Liver (tissue), 8 donors: ENCODE measurements at regions not wholly inside any gene's neighbourhood (a gene's known extent, or its start where the extent isn't known, plus 50 kb on each side); places are given as distances from the start of the nearest gene placed in this dataset.

Source experiments
- DNase-seq: peaks from one replicate; pipeline ENCODE4 v3.0.0-alpha.2; 2017; ENCODE audit warnings: low spot score
- H3K27ac ChIP-seq, 2 donors: one replicate each; pipeline ENCODE4 v1.7.0; 2013; ENCODE audit warnings: inconsistent platforms in 2 of 2, low read length in 2 of 2, control low read depth in 1 of 2, low read depth in 1 of 2, mild to moderate bottlenecking in 1 of 2
- H3K27me3 ChIP-seq, 4 donors: one replicate each; pipeline versions ENCODE4 v1.6.1 to v1.7.0; 2013; ENCODE audit warnings: low read length in 3 of 4, inconsistent platforms in 1 of 4, mild to moderate bottlenecking in 1 of 4, moderate library complexity in 1 of 4; ENCODE audit not compliant: control insufficient read depth in 4 of 4, insufficient read depth in 4 of 4
- H3K36me3 ChIP-seq, 4 donors: one replicate each; pipeline versions ENCODE4 v1.6.1 to v1.7.0; 2013; ENCODE audit warnings: low read length in 3 of 4, mild to moderate bottlenecking in 3 of 4, low read depth in 1 of 4, moderate library complexity in 1 of 4; ENCODE audit not compliant: control insufficient read depth in 4 of 4, insufficient read depth in 3 of 4
- H3K4me1 ChIP-seq, 4 donors: one replicate each; pipeline versions ENCODE4 v1.6.1 to v1.7.0; 2013; ENCODE audit warnings: low read length in 3 of 4, mild to moderate bottlenecking in 3 of 4, moderate library complexity in 1 of 4; ENCODE audit not compliant: control insufficient read depth in 4 of 4, insufficient read depth in 4 of 4
- H3K4me3 ChIP-seq, 3 donors: one replicate each; pipeline versions ENCODE4 v1.6.1 to v1.7.0; 2013; ENCODE audit warnings: low read length in 3 of 3, control low read depth in 1 of 3, low read depth in 1 of 3, mild to moderate bottlenecking in 1 of 3
- H3K9ac ChIP-seq, 2 donors: one replicate each; pipeline ENCODE4 v1.7.0; 2013; ENCODE audit warnings: low read length in 2 of 2, mild to moderate bottlenecking in 2 of 2, moderate library complexity in 2 of 2, control low read depth in 1 of 2, low read depth in 1 of 2
- H3K9me3 ChIP-seq, 4 donors: one replicate each; pipeline versions ENCODE4 v1.6.1 to v1.7.0; 2013; ENCODE audit warnings: low read length in 3 of 4; ENCODE audit not compliant: control insufficient read depth in 4 of 4
- ATF3 ChIP-seq: IDR thresholded peaks from 2 replicates; pipeline ENCODE4 v1.6.1; 2016; ENCODE audit warnings: antibody characterized with exemption
- CTCF ChIP-seq: fragments of 150-350 bp; IDR thresholded peaks from 2 replicates; pipeline ENCODE4 v1.5.1; 2017; ENCODE audit warnings: improper control_type of control experiment, low read depth, low read length; ENCODE audit not compliant: missing input control
- EGR1 ChIP-seq, 2 donors: IDR thresholded peaks; 2 replicates each; pipeline ENCODE4 v1.6.1; 2016 to 2018; ENCODE audit warnings: antibody characterized with exemption in 2 of 2, low read depth in 2 of 2
- FOXA2 ChIP-seq: IDR thresholded peaks from 2 replicates; pipeline ENCODE4 v1.6.1; 2016; ENCODE audit warnings: antibody characterized with exemption
- MAX ChIP-seq: IDR thresholded peaks from 2 replicates; pipeline ENCODE4 v1.6.1; 2016; ENCODE audit warnings: antibody characterized with exemption
- NR2F2 ChIP-seq: IDR thresholded peaks from 2 replicates; pipeline ENCODE4 v1.6.1; 2016; ENCODE audit warnings: antibody characterized with exemption
- RAD21 ChIP-seq, 2 donors: IDR thresholded peaks; 2 replicates each; pipeline ENCODE4 v1.6.1; 2016; ENCODE audit warnings: antibody characterized with exemption in 2 of 2, mild to moderate bottlenecking in 2 of 2
- REST ChIP-seq: IDR thresholded peaks from 2 replicates; pipeline ENCODE4 v1.6.1; 2016; ENCODE audit warnings: antibody characterized with exemption, mild to moderate bottlenecking
- RXRA ChIP-seq, 2 donors: IDR thresholded peaks; 2 replicates each; pipeline ENCODE4 v1.6.1; 2017 to 2018; ENCODE audit warnings: antibody characterized with exemption in 2 of 2, mild to moderate bottlenecking in 1 of 2
- TAF1 ChIP-seq: conservative IDR thresholded peaks from 2 replicates; pipeline ENCODE4 v1.6.1; 2016; ENCODE audit warnings: antibody characterized with exemption, mild to moderate bottlenecking
- YY1 ChIP-seq: IDR thresholded peaks from 2 replicates; pipeline ENCODE4 v1.6.1; 2016; ENCODE audit warnings: antibody characterized with exemption, mild to moderate bottlenecking
- WGBS: extraction: QIAGEN DNeasy Blood & Tissue Kit; methylation state at CpG from one replicate; pipeline ENCODE4 v1.1.7; 2013; 5-methylcytosine and 5-hydroxymethylcytosine counted together
- donor health status: healthy.
- donor health status: healthy.
- donor health status: healthy.
- donor health status: healthy.
- donor health status: healthy.

GRCh38 chr13:107866941-107867623 is 348.3 kb downstream of the LIG4 start:
- no peak for DNase-seq

More at GRCh38 chr13:107866941-107867623, 348.3 kb downstream of the LIG4 start:
- Histone ChIP-seq H3K27ac (no peak overlapping the region), H3K9me3 (peaks cover 0 to 2% (median 0%) of the 10 kb centered on the region in 4 donors), H3K27me3 (peaks cover 0 to 25% (median 6%) of the 10 kb centered on the region in 4 donors), H3K36me3 (no peaks in the 10 kb centered on the region), H3K4me1 (peaks cover 7 to 26% (median 17%) of the 10 kb centered on the region in 4 donors), H3K9ac (no peak overlapping the region), H3K4me3 (peak overlapping the region in 1 of 3 donors; percentile 50)
- WGBS: 4% methylated on average over 79 of the region's 79 CpGs
- TF ChIP-seq FOXA2 (no peak), NR2F2 (no peak), ATF3 (no peak), MAX (no peak), RAD21 (IDR thresholded peaks at IDR 0.05) (no peak), YY1 (no peak), EGR1 (IDR thresholded peaks at IDR 0.05; ENCODE audit: low read depth in 2 of 2) (no peak), TAF1 (no peak), CTCF (no peak), RXRA (IDR thresholded peaks at IDR 0.05) (no peak), REST (no peak)
